Nephron progenitor cell (in vitro differentiated cells): ENCODE measurements at regions not wholly inside any gene's neighbourhood (a gene's known extent, or its start where the extent isn't known, plus 50 kb on each side); places are given as distances from the start of the nearest gene placed in this dataset.

Experiments used
- DNase-seq: peaks from one replicate; pipeline ENCODE4 v3.0.0; 2021
- H3K27ac Mint-ChIP-seq: 2 replicates; pipeline ENCODE4 v1.8.0; 2021; ENCODE audit warnings: mild to moderate bottlenecking, moderate library complexity, mixed read lengths
- H3K27me3 Mint-ChIP-seq: 2 replicates; pipeline ENCODE4 v1.8.0; 2021; ENCODE audit warnings: mild to moderate bottlenecking, low read depth, mixed read lengths; ENCODE audit not compliant: poor library complexity
- H3K36me3 Mint-ChIP-seq: 2 replicates; pipeline ENCODE4 v1.8.0; 2021; ENCODE audit warnings: low read depth, mixed read lengths
- H3K4me1 Mint-ChIP-seq: 2 replicates; pipeline ENCODE4 v1.8.0; 2021; ENCODE audit warnings: mixed read lengths
- H3K4me3 Mint-ChIP-seq: 2 replicates; pipeline ENCODE4 v1.8.0; 2021; ENCODE audit warnings: mild to moderate bottlenecking, moderate library complexity, mixed read lengths
- H3K9me3 Mint-ChIP-seq: 2 replicates; pipeline ENCODE4 v1.8.0; 2021; ENCODE audit warnings: mild to moderate bottlenecking, moderate library complexity, mixed read lengths
- TF ChIP-seq, protein P1 (sequence below): fragments of 200-600 bp; sonication (generic); IDR thresholded peaks from 2 replicates; pipeline ENCODE4 v1.5.0; 2021; ENCODE audit warnings: antibody characterized with exemption

DNA sequence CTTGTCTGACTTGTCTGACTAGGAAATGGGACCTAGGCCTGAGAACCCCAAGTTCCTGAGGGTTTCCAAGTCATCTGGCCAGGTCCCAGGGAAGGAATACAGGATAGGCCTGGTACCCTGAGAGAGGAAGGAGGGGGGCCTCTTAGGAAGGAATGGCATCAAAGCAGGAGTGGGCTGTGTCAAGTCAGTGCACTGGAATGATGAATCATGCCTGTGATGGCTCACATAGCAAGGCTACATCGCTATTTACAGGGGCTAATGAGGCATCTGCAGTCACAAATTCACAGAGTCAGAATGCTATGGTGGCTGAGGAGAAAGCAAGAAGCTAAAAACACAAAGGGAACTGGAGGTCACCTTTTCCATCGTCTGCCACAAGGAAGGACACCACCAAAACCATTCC lies 247.3 kb downstream of the NXPE2 start:
- peaks cover 23% of the 10 kb centered on the region for H3K4me1 Mint-ChIP-seq
- H3K27me3 Mint-ChIP-seq: peaks cover 3% of the 10 kb centered on the region
- H3K4me3 Mint-ChIP-seq: no peak overlapping the region
- H3K36me3 Mint-ChIP-seq: no peaks in the 10 kb centered on the region
- no peak for DNase-seq
- TF ChIP-seq, protein P1, sequence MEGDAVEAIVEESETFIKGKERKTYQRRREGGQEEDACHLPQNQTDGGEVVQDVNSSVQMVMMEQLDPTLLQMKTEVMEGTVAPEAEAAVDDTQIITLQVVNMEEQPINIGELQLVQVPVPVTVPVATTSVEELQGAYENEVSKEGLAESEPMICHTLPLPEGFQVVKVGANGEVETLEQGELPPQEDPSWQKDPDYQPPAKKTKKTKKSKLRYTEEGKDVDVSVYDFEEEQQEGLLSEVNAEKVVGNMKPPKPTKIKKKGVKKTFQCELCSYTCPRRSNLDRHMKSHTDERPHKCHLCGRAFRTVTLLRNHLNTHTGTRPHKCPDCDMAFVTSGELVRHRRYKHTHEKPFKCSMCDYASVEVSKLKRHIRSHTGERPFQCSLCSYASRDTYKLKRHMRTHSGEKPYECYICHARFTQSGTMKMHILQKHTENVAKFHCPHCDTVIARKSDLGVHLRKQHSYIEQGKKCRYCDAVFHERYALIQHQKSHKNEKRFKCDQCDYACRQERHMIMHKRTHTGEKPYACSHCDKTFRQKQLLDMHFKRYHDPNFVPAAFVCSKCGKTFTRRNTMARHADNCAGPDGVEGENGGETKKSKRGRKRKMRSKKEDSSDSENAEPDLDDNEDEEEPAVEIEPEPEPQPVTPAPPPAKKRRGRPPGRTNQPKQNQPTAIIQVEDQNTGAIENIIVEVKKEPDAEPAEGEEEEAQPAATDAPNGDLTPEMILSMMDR: no peak
- peaks cover 5% of the 10 kb centered on the region for H3K9me3 Mint-ChIP-seq
- H3K27ac Mint-ChIP-seq: no peak overlapping the region

DNA sequence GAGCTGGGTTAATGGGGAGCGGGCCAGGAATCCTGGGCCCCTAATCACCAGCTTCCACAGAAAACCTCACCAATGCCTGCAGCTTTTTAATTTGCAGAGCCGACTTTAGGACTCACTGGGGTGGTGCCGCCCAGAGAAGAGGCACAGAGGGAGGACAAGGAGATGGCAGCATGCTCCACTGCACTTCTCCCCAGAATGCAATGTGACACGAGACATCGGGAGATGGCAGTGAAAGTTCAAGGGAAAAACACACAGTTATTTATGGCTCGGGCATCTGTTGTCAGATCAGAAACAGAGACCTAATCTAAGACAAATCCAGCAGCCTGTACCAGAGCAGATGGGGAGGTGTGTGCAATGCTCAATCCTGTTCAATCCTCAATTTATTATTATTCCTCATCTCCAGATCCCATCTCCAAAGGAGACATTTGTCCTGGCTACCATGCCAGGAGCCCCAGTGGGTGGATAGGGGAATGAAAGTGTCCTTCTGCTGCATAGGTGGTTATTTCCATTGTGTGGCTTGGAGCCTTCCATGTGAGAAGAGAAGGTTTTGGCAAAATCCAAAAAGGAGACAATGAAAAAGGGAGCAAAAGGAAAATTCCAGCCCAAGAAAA lies 250.0 kb downstream of the NXPE2 start:
- H3K27ac Mint-ChIP-seq: no peak overlapping the region
- no peak overlapping the region for H3K4me3 Mint-ChIP-seq
- no peak for DNase-seq
- TF ChIP-seq, protein P1: no peak
- peaks cover 23% of the 10 kb centered on the region for H3K4me1 Mint-ChIP-seq
- no peaks in the 10 kb centered on the region for H3K27me3 Mint-ChIP-seq
- peaks cover 7% of the 10 kb centered on the region for H3K36me3 Mint-ChIP-seq
- peaks cover 15% of the 10 kb centered on the region for H3K9me3 Mint-ChIP-seq

DNA sequence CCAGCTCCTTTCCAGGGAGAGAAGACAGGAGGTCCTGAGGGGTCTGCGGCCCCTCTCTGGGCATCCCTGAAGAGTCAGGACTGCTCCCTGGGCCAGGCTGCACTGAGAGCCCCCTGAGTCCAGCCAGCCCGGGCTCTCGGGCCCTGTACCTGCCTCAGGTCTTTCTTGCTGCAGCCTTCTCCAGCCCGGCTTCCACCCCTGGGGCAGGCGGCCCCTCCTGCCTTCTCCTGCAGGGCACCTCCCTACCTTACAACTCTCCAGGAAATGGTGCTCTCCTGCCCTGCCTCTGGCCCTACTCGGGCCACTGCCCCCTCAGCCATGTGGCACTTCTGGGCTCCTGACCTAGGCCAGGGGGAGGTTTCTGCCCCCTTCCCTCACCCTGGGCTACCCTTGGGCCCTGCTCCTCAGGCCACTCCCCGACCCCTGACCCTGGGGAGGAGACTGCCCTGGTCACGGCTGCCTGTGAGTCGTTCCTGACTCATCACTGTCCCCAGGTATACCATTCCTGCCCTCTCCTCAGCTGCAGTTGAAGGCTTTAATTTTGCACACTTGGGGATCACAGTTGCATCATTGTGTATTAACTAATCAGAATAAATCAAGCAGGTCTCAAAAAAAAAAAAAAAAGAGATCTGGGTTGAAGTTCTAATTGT lies 251.1 kb downstream of the NXPE2 start:
- Mint-ChIP-seq H3K4me3 (no peak overlapping the region), H3K27me3 (no peaks in the 10 kb centered on the region), H3K36me3 (peaks cover 12% of the 10 kb centered on the region), H3K4me1 (peaks cover 23% of the 10 kb centered on the region), H3K9me3 (peaks cover 25% of the 10 kb centered on the region), H3K27ac (no peak overlapping the region)
- TF ChIP-seq, protein P1: no peak
- DNase-seq: no peak

DNA sequence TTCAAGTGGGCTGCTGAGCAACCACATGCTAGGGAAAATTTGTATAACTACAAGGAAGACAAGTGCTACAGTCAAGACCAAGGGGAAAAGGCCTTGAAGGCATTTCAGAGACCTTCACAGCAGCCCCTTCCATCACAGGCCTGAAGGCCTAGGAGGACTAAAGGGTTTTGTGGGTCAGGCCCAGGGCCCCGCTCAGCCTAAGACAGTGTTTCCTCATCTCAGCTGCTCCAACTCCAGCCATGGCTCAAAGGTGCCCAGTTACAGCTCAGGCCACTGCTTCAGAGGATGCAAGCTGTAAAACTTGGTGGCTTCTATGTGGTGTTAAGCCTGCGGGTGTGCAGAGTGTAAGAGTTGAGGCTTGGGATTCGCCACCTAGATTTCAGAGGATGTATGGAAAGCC lies 260.5 kb downstream of the NXPE2 start:
- Mint-ChIP-seq H3K27me3 (peaks cover 3% of the 10 kb centered on the region), H3K9me3 (peaks cover 52% of the 10 kb centered on the region), H3K36me3 (peaks cover 24% of the 10 kb centered on the region), H3K4me1 (no peaks in the 10 kb centered on the region), H3K4me3 (no peak overlapping the region), H3K27ac (no peak overlapping the region)
- DNase-seq: no peak
- TF ChIP-seq, protein P1: no peak

DNA sequence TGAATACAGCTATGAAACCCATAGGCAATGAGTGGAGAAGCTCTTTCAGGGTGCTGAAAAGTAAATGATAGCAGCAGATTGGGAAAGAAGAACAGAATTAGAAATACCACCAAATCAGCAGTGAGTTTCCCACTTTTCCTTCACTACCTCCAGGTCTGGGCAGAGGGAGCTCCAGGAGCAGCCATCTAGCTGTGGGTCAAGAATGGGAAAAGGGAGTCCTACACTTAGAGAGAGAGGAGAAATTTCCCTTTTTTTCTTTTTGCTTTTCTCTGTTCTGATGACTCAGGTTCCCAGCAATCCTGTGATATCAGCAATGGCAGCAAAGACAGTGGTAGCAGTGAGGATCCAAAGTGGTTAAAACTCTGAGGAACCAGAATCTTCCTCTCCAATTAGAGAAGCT lies 263.9 kb downstream of the NXPE2 start:
- peaks cover 21% of the 10 kb centered on the region for H3K36me3 Mint-ChIP-seq
- peaks cover 16% of the 10 kb centered on the region for H3K27me3 Mint-ChIP-seq
- H3K27ac Mint-ChIP-seq: no peak overlapping the region
- H3K9me3 Mint-ChIP-seq: peaks cover 64% of the 10 kb centered on the region
- TF ChIP-seq, protein P1: no peak
- no peak for DNase-seq
- no peaks in the 10 kb centered on the region for H3K4me1 Mint-ChIP-seq
- no peak overlapping the region for H3K4me3 Mint-ChIP-seq
